GM12878 (cell line): ENCODE measurements at regions not wholly inside any gene's neighbourhood (a gene's known extent, or its start where the extent isn't known, plus 50 kb on each side); places are given as distances from the start of the nearest gene placed in this dataset.

ENCODE experiments used
- EZH2 ChIP-seq: IDR thresholded peaks from 2 replicates; pipeline ENCODE4 v1.6.1; 2012; ENCODE audit warnings: low read depth, mild to moderate bottlenecking, control low read depth, inconsistent platforms, low read length, borderline replicate concordance; ENCODE audit not compliant: control insufficient read depth
- HCFC1 ChIP-seq: fragments of 150-350 bp; IDR thresholded peaks from 2 replicates; pipeline ENCODE4 v1.6.1; 2014; ENCODE audit warnings: low read length
- MTA2 ChIP-seq: fragments of 450-650 bp; IDR thresholded peaks from 2 replicates; pipeline ENCODE4 v1.6.1; 2016; ENCODE audit warnings: low read depth, mild to moderate bottlenecking, moderate library complexity
- PAX5 ChIP-seq: IDR thresholded peaks from 2 replicates; pipeline ENCODE4 v1.6.1; 2011; ENCODE audit warnings: low read depth, low read length, borderline replicate concordance
- SMAD1 ChIP-seq: fragments of 450-650 bp; IDR thresholded peaks from 2 replicates; pipeline ENCODE4 v1.6.1; 2018; ENCODE audit warnings: mild to moderate bottlenecking, low read depth; ENCODE audit not compliant: partially characterized antibody
- SPI1 ChIP-seq: IDR thresholded peaks from 2 replicates; pipeline ENCODE4 v1.6.1; 2011; ENCODE audit warnings: low read depth, mild to moderate bottlenecking, low read length, moderate library complexity, borderline replicate concordance; ENCODE audit not compliant: insufficient read depth
- TF ChIP-seq, protein P1 (sequence below): fragments of 150-350 bp; IDR thresholded peaks from 2 replicates; pipeline ENCODE4 v1.6.1; 2016; ENCODE audit warnings: low read depth, low read length
- TF ChIP-seq, protein P2 (sequence below): fragments of 450-650 bp; IDR thresholded peaks from 2 replicates; pipeline ENCODE4 v1.6.1; 2018; ENCODE audit warnings: borderline replicate concordance, mild to moderate bottlenecking; ENCODE audit not compliant: partially characterized antibody

DNA sequence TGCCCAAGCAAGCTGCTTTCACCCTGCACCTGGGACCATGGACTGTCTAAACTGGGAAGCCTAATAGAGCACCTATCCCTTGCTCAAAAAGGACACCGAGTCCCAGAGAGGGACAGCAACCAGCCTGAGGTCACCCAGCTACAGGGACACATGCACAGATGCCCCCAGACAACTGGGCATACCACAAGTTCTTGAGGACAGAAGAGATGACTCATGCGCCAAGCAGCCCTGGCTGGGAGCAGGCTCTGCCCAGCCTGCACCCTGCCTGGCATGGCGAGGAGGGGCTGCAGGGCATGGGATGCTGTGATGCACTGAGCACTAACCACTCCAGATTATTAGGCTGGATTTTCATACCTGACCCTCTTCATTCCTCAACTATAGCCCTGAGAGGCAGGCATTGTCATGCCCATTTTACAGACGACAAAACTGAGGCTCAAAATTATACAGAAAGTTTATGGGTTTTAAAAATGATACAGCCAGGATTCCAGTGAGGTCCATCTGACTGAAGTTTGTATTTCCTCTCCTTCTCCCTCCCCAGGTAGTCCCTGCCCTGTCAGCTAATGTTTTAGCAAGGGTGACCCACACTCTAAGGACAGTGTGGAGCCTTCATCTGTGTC is 289.3 kb upstream of the ZMIZ1 start (continued):
- TF ChIP-seq SMAD1 = no peak
- no peak for TF ChIP-seq EZH2
- no peak for TF ChIP-seq PAX5
- TF ChIP-seq, protein P1, sequence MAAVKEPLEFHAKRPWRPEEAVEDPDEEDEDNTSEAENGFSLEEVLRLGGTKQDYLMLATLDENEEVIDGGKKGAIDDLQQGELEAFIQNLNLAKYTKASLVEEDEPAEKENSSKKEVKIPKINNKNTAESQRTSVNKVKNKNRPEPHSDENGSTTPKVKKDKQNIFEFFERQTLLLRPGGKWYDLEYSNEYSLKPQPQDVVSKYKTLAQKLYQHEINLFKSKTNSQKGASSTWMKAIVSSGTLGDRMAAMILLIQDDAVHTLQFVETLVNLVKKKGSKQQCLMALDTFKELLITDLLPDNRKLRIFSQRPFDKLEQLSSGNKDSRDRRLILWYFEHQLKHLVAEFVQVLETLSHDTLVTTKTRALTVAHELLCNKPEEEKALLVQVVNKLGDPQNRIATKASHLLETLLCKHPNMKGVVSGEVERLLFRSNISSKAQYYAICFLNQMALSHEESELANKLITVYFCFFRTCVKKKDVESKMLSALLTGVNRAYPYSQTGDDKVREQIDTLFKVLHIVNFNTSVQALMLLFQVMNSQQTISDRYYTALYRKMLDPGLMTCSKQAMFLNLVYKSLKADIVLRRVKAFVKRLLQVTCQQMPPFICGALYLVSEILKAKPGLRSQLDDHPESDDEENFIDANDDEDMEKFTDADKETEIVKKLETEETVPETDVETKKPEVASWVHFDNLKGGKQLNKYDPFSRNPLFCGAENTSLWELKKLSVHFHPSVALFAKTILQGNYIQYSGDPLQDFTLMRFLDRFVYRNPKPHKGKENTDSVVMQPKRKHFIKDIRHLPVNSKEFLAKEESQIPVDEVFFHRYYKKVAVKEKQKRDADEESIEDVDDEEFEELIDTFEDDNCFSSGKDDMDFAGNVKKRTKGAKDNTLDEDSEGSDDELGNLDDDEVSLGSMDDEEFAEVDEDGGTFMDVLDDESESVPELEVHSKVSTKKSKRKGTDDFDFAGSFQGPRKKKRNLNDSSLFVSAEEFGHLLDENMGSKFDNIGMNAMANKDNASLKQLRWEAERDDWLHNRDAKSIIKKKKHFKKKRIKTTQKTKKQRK = no peak
- no peak for TF ChIP-seq SPI1
- no peak for TF ChIP-seq MTA2
- TF ChIP-seq, protein P2, sequence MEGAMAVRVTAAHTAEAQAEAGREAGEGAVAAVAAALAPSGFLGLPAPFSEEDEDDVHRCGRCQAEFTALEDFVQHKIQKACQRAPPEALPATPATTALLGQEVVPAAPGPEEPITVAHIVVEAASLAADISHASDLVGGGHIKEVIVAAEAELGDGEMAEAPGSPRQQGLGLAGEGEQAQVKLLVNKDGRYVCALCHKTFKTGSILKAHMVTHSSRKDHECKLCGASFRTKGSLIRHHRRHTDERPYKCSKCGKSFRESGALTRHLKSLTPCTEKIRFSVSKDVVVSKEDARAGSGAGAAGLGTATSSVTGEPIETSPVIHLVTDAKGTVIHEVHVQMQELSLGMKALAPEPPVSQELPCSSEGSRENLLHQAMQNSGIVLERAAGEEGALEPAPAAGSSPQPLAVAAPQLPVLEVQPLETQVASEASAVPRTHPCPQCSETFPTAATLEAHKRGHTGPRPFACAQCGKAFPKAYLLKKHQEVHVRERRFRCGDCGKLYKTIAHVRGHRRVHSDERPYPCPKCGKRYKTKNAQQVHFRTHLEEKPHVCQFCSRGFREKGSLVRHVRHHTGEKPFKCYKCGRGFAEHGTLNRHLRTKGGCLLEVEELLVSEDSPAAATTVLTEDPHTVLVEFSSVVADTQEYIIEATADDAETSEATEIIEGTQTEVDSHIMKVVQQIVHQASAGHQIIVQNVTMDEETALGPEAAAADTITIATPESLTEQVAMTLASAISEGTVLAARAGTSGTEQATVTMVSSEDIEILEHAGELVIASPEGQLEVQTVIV = no peak
- no peak for TF ChIP-seq HCFC1
